ENCODE measurements at regions not wholly inside any gene's neighbourhood (a gene's known extent, or its start where the extent isn't known, plus 50 kb on each side); places are given as distances from the start of the nearest gene placed in this dataset.

GRCh38 chr18:34098109-34098508, 126.6 kb downstream of the NOL4 start:
- TF ChIP-seq YY1 (IDR thresholded peaks at IDR 0.05; ENCODE audit: insufficient read depth, insufficient read length): no peak
- no peak for TF ChIP-seq ZNF274 (IDR thresholded peaks at IDR 0.05; ENCODE audit: low read depth, low read length)
- no peak for TF ChIP-seq SUZ12 (IDR thresholded peaks at IDR 0.05; ENCODE audit: extremely low read depth, insufficient read depth, insufficient read length)

Measured in NT2/D1 (cell line).